Aorta (tissue), 5 donors: ENCODE measurements at regions not wholly inside any gene's neighbourhood (a gene's known extent, or its start where the extent isn't known, plus 50 kb on each side); places are given as distances from the start of the nearest gene placed in this dataset.

Source experiments
- ATAC-seq: fragments of 200-7000 bp; cut with Tn5 transposase; one replicate; pipeline ENCODE4 v1.9.1; 2022; ENCODE audit warnings: moderate library complexity; ENCODE audit not compliant: low FRiP score
- DNase-seq, 2 donors: peaks; one replicate each; pipeline ENCODE4 v3.0.0-alpha.2; 2020
- H3K27ac ChIP-seq, 2 donors: one replicate each; pipeline ENCODE4 v1.5.1; 2013; ENCODE audit warnings: low read length in 2 of 2, mild to moderate bottlenecking in 2 of 2, moderate library complexity in 2 of 2, control low read depth in 1 of 2, inconsistent platforms in 1 of 2, low read depth in 1 of 2
- H3K27me3 ChIP-seq, 2 donors: one replicate each; pipeline ENCODE4 v1.6.1; 2013; ENCODE audit warnings: control low read depth in 1 of 2, low read length in 1 of 2, mild to moderate bottlenecking in 1 of 2, moderate library complexity in 1 of 2; ENCODE audit not compliant: insufficient read depth in 2 of 2, control insufficient read depth in 1 of 2
- H3K36me3 ChIP-seq, 2 donors: one replicate each; pipeline ENCODE4 v1.6.1; 2013; ENCODE audit warnings: control low read depth in 1 of 2, low read length in 1 of 2, mild to moderate bottlenecking in 1 of 2; ENCODE audit not compliant: insufficient read depth in 2 of 2, control insufficient read depth in 1 of 2
- H3K4me1 ChIP-seq, 2 donors: one replicate each; pipeline ENCODE4 v1.6.1; 2013; ENCODE audit warnings: low read length in 2 of 2, control low read depth in 1 of 2, mild to moderate bottlenecking in 1 of 2, moderate library complexity in 1 of 2; ENCODE audit not compliant: insufficient read depth in 2 of 2, control insufficient read depth in 1 of 2
- H3K4me3 ChIP-seq, 2 donors: one replicate each; pipeline ENCODE4 v1.5.1; 2013; ENCODE audit warnings: low read length in 2 of 2, control low read depth in 1 of 2, mild to moderate bottlenecking in 1 of 2
- H3K9me3 ChIP-seq: one replicate; pipeline ENCODE4 v1.6.1; 2013; ENCODE audit warnings: mild to moderate bottlenecking, low read length; ENCODE audit not compliant: control insufficient read depth
- WGBS, 2 donors: extraction: QIAGEN DNeasy Blood & Tissue Kit; methylation state at CpG; one replicate each; pipeline ENCODE4 v1.1.7; 2013; 5-methylcytosine and 5-hydroxymethylcytosine counted together
- intact Hi-C, 2 donors: fragments of 100-400 bp; cut with DNase I; formaldehyde crosslinking; loops; one replicate each; pipeline versions ENCODE4 v1.14.2 to v1.15.0; 2022
- donor health status: healthy with polysubstance abuse.
- donor health status: Bipolar disorder and iron deficiency.
- donor health status: DM: no; HTN: no; CAD: no.
- donor health status: DM: no; HTN: no; CAD: no.
- donor health status: DM: yes; HTN: yes; CAD: no.

- no peak overlapping the region for H3K4me3 ChIP-seq
- ATAC-seq: no peak
- intact Hi-C loops: no loop called here
- no peak for DNase-seq
- H3K9me3 ChIP-seq: no peaks in the 10 kb centered on the region
- no peaks in the 10 kb centered on the region for H3K4me1 ChIP-seq
- no peak overlapping the region for H3K27ac ChIP-seq
- H3K36me3 ChIP-seq: no peaks in the 10 kb centered on the region
- no peaks in the 10 kb centered on the region for H3K27me3 ChIP-seq
- 69 to 74% methylated on average over 4 of the region's 4 CpGs for WGBS, 2 donors
Measured at GRCh38 chr21:18460979-18461378, 57.4 kb upstream of the TMPRSS15 start.

GRCh38 chr21:18461743-18462142, 58.2 kb upstream of the TMPRSS15 start:
- Histone ChIP-seq H3K27me3 (no peaks in the 10 kb centered on the region), H3K4me3 (no peak overlapping the region), H3K4me1 (no peaks in the 10 kb centered on the region), H3K36me3 (no peaks in the 10 kb centered on the region), H3K9me3 (no peaks in the 10 kb centered on the region), H3K27ac (no peak overlapping the region)
- ATAC-seq: no peak
- no peak for DNase-seq
- intact Hi-C loops: no loop called here
- 85 to 86% methylated on average over 3 of the region's 3 CpGs for WGBS, 2 donors

- intact Hi-C loops: no loop called here
- Histone ChIP-seq H3K4me1 (no peaks in the 10 kb centered on the region), H3K36me3 (no peaks in the 10 kb centered on the region), H3K27ac (no peak overlapping the region), H3K9me3 (no peaks in the 10 kb centered on the region), H3K27me3 (no peaks in the 10 kb centered on the region), H3K4me3 (no peak overlapping the region)
- ATAC-seq (no peak), DNase-seq (no peak)
- 81 to 89% methylated on average over 2 of the region's 2 CpGs for whole genome bisulfite sequencing, 2 donors
Measured at GRCh38 chr21:18467715-18468114, 64.1 kb upstream of the TMPRSS15 start.

GRCh38 chr21:18468790-18469189, 65.2 kb upstream of the TMPRSS15 start:
- H3K27me3 ChIP-seq: no peaks in the 10 kb centered on the region
- ATAC-seq (no peak), DNase-seq (no peak)
- no peak overlapping the region for H3K27ac ChIP-seq
- no peaks in the 10 kb centered on the region for H3K4me1 ChIP-seq
- peak overlapping the region in 1 of 2 donors; percentile 34 for H3K4me3 ChIP-seq
- intact Hi-C loops: no loop called here
- WGBS, 2 donors: 7 to 24% methylated on average over 6 of the region's 6 CpGs
- no peaks in the 10 kb centered on the region for H3K36me3 ChIP-seq
- H3K9me3 ChIP-seq: no peaks in the 10 kb centered on the region

- WGBS, 2 donors: 17 to 23% methylated on average over 1 of the region's 1 CpG
- DNase-seq (no peak), ATAC-seq (no peak)
- no peaks in the 10 kb centered on the region for H3K4me1 ChIP-seq
- H3K27me3 ChIP-seq: no peaks in the 10 kb centered on the region
- no peak overlapping the region for H3K4me3 ChIP-seq
- H3K36me3 ChIP-seq: no peaks in the 10 kb centered on the region
- intact Hi-C loops: no loop called here
- no peaks in the 10 kb centered on the region for H3K9me3 ChIP-seq
- no peak overlapping the region for H3K27ac ChIP-seq
Measured at GRCh38 chr21:18476639-18477038, 73.1 kb upstream of the TMPRSS15 start.

GRCh38 chr21:18477043-18477442, 73.5 kb upstream of the TMPRSS15 start:
- DNase-seq: no peak
- no peaks in the 10 kb centered on the region for H3K4me1 ChIP-seq
- intact Hi-C loops: no loop called here
- no peak overlapping the region for H3K4me3 ChIP-seq
- no peaks in the 10 kb centered on the region for H3K27me3 ChIP-seq
- H3K27ac ChIP-seq: no peak overlapping the region
- H3K9me3 ChIP-seq: no peaks in the 10 kb centered on the region
- 57 to 62% methylated on average over 7 of the region's 7 CpGs for WGBS, 2 donors
- H3K36me3 ChIP-seq: no peaks in the 10 kb centered on the region
- no peak for ATAC-seq

- no peak overlapping the region for H3K4me3 ChIP-seq
- no peak for DNase-seq
- no peak for ATAC-seq
- no peaks in the 10 kb centered on the region for H3K36me3 ChIP-seq
- no peak overlapping the region for H3K27ac ChIP-seq
- H3K9me3 ChIP-seq: no peaks in the 10 kb centered on the region
- intact Hi-C loops: no loop called here
- WGBS, 2 donors: 8 to 67% methylated on average over 1 of the region's 1 CpG
- H3K4me1 ChIP-seq: no peaks in the 10 kb centered on the region
- H3K27me3 ChIP-seq: no peaks in the 10 kb centered on the region
Measured at GRCh38 chr21:18478513-18478912, 74.9 kb upstream of the TMPRSS15 start.

- H3K9me3 ChIP-seq: no peaks in the 10 kb centered on the region
- H3K36me3 ChIP-seq: no peaks in the 10 kb centered on the region
- H3K27ac ChIP-seq: no peak overlapping the region
- WGBS, 2 donors: 30 to 49% methylated on average over 1 of the region's 1 CpG
- ATAC-seq (no peak), DNase-seq (no peak)
- H3K4me3 ChIP-seq: no peak overlapping the region
- intact Hi-C loops: no loop called here
- no peaks in the 10 kb centered on the region for H3K27me3 ChIP-seq
- no peaks in the 10 kb centered on the region for H3K4me1 ChIP-seq
Measured at GRCh38 chr21:18488252-18488651, 84.7 kb upstream of the TMPRSS15 start.

GRCh38 chr21:18493422-18493821, 89.8 kb upstream of the TMPRSS15 start:
- no peaks in the 10 kb centered on the region for H3K9me3 ChIP-seq
- no peak overlapping the region for H3K4me3 ChIP-seq
- ATAC-seq (no peak), DNase-seq (no peak)
- 39 to 43% methylated on average over 8 of the region's 8 CpGs for WGBS, 2 donors
- H3K4me1 ChIP-seq: no peaks in the 10 kb centered on the region
- H3K36me3 ChIP-seq: no peaks in the 10 kb centered on the region
- intact Hi-C loops: no loop called here
- H3K27ac ChIP-seq: no peak overlapping the region
- H3K27me3 ChIP-seq: no peaks in the 10 kb centered on the region
